Hepatocyte (in vitro differentiated cells): ENCODE measurements at regions not wholly inside any gene's neighbourhood (a gene's known extent, or its start where the extent isn't known, plus 50 kb on each side); places are given as distances from the start of the nearest gene placed in this dataset.
"Not testable (repeated sequence)": the region's sequence is repeated elsewhere in the genome, so short reads cannot be mapped to it uniquely, and the experiment has no call there.

Experiments
- CTCF ChIP-seq: fragments of 200-600 bp; sonication (generic); IDR thresholded peaks from 2 replicates; pipeline ENCODE4 v1.5.1; 2016; ENCODE audit warnings: antibody characterized with exemption, mild to moderate bottlenecking; ENCODE audit not compliant: poor library complexity
- EZH2phosphoT487 ChIP-seq: fragments of 200-600 bp; sonication (generic); IDR thresholded peaks from one replicate; pipeline ENCODE4 v1.6.1; 2018; ENCODE audit warnings: antibody characterized with exemption, mild to moderate bottlenecking, low read depth, moderate library complexity; ENCODE audit not compliant: unreplicated experiment, severe bottlenecking

GRCh38 chr7:91511861-91512260 is 247.6 kb downstream of the FZD1 start:
- TF ChIP-seq EZH2phosphoT487, CTCF: not testable (repeated sequence)
